Hindlimb muscle (tissue), 1 donor: ENCODE measurements at regions not wholly inside any gene's neighbourhood (a gene's known extent, or its start where the extent isn't known, plus 50 kb on each side); places are given as distances from the start of the nearest gene placed in this dataset.
"Not testable (repeated sequence)": the region's sequence is repeated elsewhere in the genome, so short reads cannot be mapped to it uniquely, and the experiment has no call there.

Experiments
- DNase-seq: peaks from one replicate; pipeline ENCODE4 v3.0.0-alpha.2; 2013

- no peak for DNase-seq
These were observed 69.4 kb downstream of the SAMD9 start for GRCh38 chr7:93048136-93048930.

GRCh38 chr7:93047514-93048099 is 70.2 kb downstream of the SAMD9 start:
- no peak for DNase-seq

GRCh38 chr7:93046641-93047040 is 71.1 kb downstream of the SAMD9 start:
- no peak for DNase-seq

GRCh38 chr7:93044147-93044810 is 73.5 kb downstream of the SAMD9 start:
- DNase-seq, result no peak

- peak; percentile 71 for DNase-seq
These were observed 74.3 kb downstream of the SAMD9 start for GRCh38 chr7:93043385-93043985.

- no peak for DNase-seq
These were observed 77.4 kb downstream of the SAMD9 start for GRCh38 chr7:93040355-93040754.

GRCh38 chr7:93039786-93040185 is 78.0 kb downstream of the SAMD9 start:
- DNase-seq, result no peak

- no peak for DNase-seq
These were observed 78.5 kb downstream of the SAMD9 start for GRCh38 chr7:93039282-93039681.

- DNase-seq, result no peak
These were observed 81.0 kb downstream of the SAMD9 start for GRCh38 chr7:93036807-93037206.

GRCh38 chr7:93036149-93036640 is 81.6 kb downstream of the SAMD9 start:
- no peak for DNase-seq

- no peak for DNase-seq
These were observed 86.0 kb downstream of the SAMD9 start for GRCh38 chr7:93031795-93032194.

GRCh38 chr7:93030605-93031225 is 87.1 kb downstream of the SAMD9 start:
- DNase-seq, result no peak

GRCh38 chr7:93029056-93029455 is 88.7 kb downstream of the SAMD9 start:
- DNase-seq, result no peak

- DNase-seq, result no peak
These were observed 89.2 kb downstream of the SAMD9 start for GRCh38 chr7:93028610-93029009.

GRCh38 chr7:93027044-93027443 is 90.7 kb downstream of the SAMD9 start:
- no peak for DNase-seq

GRCh38 chr7:93026425-93026824 is 91.4 kb downstream of the SAMD9 start:
- no peak for DNase-seq

GRCh38 chr7:93025389-93025788 is 92.4 kb downstream of the SAMD9 start:
- no peak for DNase-seq

GRCh38 chr7:93022931-93023478 is 94.8 kb downstream of the SAMD9 start:
- DNase-seq, result not testable (repeated sequence)

- DNase-seq, result no peak
These were observed 96.0 kb downstream of the SAMD9 start for GRCh38 chr7:93021748-93022147.

GRCh38 chr7:93018716-93019115 is 99.1 kb downstream of the SAMD9 start:
- peak; percentile 27 for DNase-seq

- no peak for DNase-seq
These were observed 100.9 kb downstream of the SAMD9 start for GRCh38 chr7:93016681-93017381.
